GM12878 (cell line): ENCODE measurements at regions not wholly inside any gene's neighbourhood (a gene's known extent, or its start where the extent isn't known, plus 50 kb on each side); places are given as distances from the start of the nearest gene placed in this dataset.

Experiments
- CEBPB ChIP-seq, 2 experiments: fragments of 150-350 bp in 1 of 2; IDR thresholded peaks; 2 replicates each; pipeline ENCODE4 v1.6.1; 2012 to 2014; ENCODE audit warnings: low read depth in 2 of 2, low read length in 2 of 2, borderline replicate concordance in 1 of 2, inconsistent platforms in 1 of 2
- CHD1 ChIP-seq: IDR thresholded peaks from 2 replicates; pipeline ENCODE4 v1.6.1; 2012; ENCODE audit warnings: low read depth, low read length, improper control_type of control experiment
- EP300 ChIP-seq, 2 experiments: fragments of 150-350 bp in 1 of 2; IDR thresholded peaks; 2 replicates each; pipeline ENCODE4 v1.6.1; 2011 to 2012; ENCODE audit warnings: low read depth in 2 of 2, low read length in 2 of 2, borderline replicate concordance in 1 of 2, improper control_type of control experiment in 1 of 2, inconsistent platforms in 1 of 2; ENCODE audit not compliant: control insufficient read depth in 1 of 2
- MTA3 ChIP-seq: IDR thresholded peaks from 2 replicates; pipeline ENCODE4 v1.6.1; 2012; ENCODE audit warnings: low read length, inconsistent platforms, borderline replicate concordance
- SIX5 ChIP-seq: IDR thresholded peaks from 2 replicates; pipeline ENCODE4 v1.6.1; 2011; ENCODE audit warnings: mild to moderate bottlenecking, low read depth, low read length, moderate library complexity; ENCODE audit not compliant: severe bottlenecking
- SMAD1 ChIP-seq: fragments of 450-650 bp; IDR thresholded peaks from 2 replicates; pipeline ENCODE4 v1.6.1; 2018; ENCODE audit warnings: mild to moderate bottlenecking, low read depth; ENCODE audit not compliant: partially characterized antibody
- SRF ChIP-seq, 2 experiments: IDR thresholded peaks; 2 replicates each; pipeline ENCODE4 v1.6.1; 2011; ENCODE audit warnings: low read depth in 2 of 2, low read length in 2 of 2, mild to moderate bottlenecking in 1 of 2, moderate library complexity in 1 of 2
- ZZZ3 ChIP-seq: IDR thresholded peaks from 2 replicates; pipeline ENCODE4 v1.6.1; 2011; ENCODE audit warnings: low read depth; ENCODE audit not compliant: control insufficient read depth, insufficient read length

- TF ChIP-seq MTA3 = no peak
- TF ChIP-seq EP300 (IDR thresholded peaks at IDR 0.05; ENCODE audit: borderline replicate concordance in 1 of 2, control insufficient read depth in 1 of 2, low read depth in 2 of 2, low read length in 2 of 2) = no peak
- TF ChIP-seq CHD1 = no peak
- TF ChIP-seq SMAD1 = no peak
- no peak for TF ChIP-seq ZZZ3
- TF ChIP-seq SIX5 = no peak
- TF ChIP-seq SRF (IDR thresholded peaks at IDR 0.05; ENCODE audit: low read depth in 2 of 2, low read length in 2 of 2) = no peak
- no peak for TF ChIP-seq CEBPB (IDR thresholded peaks at IDR 0.05; ENCODE audit: borderline replicate concordance in 1 of 2, low read depth in 2 of 2, low read length in 2 of 2)
These were observed 166.3 kb downstream of the SAMD5 start for GRCh38 chr6:147674794-147675193.
